ENCODE measurements at regions not wholly inside any gene's neighbourhood (a gene's known extent, or its start where the extent isn't known, plus 50 kb on each side); places are given as distances from the start of the nearest gene placed in this dataset.

DNA sequence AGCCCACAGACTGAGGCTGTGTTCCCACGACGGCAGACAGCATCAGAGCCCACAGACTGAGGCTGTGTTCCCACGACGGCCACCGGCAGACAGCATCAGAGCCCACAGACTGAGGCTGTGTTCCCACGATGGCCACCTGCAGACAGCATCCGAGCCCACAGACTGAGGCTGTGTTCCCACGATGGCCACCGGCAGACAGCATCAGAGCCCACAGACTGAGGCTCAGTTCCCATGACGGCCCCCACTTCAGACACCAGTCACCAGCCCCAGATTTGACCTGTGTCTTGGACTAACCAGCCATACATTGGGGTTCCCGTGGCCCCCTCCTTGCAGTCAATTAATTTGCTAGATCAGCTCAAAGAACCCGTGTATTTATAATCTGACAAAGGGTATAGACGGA, 57.8 kb upstream of the SNTG2 start (continued):
- TF ChIP-seq, protein P1, sequence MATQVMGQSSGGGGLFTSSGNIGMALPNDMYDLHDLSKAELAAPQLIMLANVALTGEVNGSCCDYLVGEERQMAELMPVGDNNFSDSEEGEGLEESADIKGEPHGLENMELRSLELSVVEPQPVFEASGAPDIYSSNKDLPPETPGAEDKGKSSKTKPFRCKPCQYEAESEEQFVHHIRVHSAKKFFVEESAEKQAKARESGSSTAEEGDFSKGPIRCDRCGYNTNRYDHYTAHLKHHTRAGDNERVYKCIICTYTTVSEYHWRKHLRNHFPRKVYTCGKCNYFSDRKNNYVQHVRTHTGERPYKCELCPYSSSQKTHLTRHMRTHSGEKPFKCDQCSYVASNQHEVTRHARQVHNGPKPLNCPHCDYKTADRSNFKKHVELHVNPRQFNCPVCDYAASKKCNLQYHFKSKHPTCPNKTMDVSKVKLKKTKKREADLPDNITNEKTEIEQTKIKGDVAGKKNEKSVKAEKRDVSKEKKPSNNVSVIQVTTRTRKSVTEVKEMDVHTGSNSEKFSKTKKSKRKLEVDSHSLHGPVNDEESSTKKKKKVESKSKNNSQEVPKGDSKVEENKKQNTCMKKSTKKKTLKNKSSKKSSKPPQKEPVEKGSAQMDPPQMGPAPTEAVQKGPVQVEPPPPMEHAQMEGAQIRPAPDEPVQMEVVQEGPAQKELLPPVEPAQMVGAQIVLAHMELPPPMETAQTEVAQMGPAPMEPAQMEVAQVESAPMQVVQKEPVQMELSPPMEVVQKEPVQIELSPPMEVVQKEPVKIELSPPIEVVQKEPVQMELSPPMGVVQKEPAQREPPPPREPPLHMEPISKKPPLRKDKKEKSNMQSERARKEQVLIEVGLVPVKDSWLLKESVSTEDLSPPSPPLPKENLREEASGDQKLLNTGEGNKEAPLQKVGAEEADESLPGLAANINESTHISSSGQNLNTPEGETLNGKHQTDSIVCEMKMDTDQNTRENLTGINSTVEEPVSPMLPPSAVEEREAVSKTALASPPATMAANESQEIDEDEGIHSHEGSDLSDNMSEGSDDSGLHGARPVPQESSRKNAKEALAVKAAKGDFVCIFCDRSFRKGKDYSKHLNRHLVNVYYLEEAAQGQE (tag by site-specific recombination; IDR thresholded peaks at IDR 0.05), result no peak
- no peak for TF ChIP-seq ZNF629 (tag by site-specific recombination; IDR thresholded peaks at IDR 0.05)
- TF ChIP-seq, protein P2, sequence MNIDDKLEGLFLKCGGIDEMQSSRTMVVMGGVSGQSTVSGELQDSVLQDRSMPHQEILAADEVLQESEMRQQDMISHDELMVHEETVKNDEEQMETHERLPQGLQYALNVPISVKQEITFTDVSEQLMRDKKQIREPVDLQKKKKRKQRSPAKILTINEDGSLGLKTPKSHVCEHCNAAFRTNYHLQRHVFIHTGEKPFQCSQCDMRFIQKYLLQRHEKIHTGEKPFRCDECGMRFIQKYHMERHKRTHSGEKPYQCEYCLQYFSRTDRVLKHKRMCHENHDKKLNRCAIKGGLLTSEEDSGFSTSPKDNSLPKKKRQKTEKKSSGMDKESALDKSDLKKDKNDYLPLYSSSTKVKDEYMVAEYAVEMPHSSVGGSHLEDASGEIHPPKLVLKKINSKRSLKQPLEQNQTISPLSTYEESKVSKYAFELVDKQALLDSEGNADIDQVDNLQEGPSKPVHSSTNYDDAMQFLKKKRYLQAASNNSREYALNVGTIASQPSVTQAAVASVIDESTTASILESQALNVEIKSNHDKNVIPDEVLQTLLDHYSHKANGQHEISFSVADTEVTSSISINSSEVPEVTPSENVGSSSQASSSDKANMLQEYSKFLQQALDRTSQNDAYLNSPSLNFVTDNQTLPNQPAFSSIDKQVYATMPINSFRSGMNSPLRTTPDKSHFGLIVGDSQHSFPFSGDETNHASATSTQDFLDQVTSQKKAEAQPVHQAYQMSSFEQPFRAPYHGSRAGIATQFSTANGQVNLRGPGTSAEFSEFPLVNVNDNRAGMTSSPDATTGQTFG (tag by site-specific recombination; IDR thresholded peaks at IDR 0.05; ENCODE audit: borderline replicate concordance), result no peak
- no peak for TF ChIP-seq ZNF623 (tag by site-specific recombination; IDR thresholded peaks at IDR 0.05)
- TF ChIP-seq ZNF311 (tag by site-specific recombination; IDR thresholded peaks at IDR 0.05; ENCODE audit: borderline replicate concordance), result no peak

DNA sequence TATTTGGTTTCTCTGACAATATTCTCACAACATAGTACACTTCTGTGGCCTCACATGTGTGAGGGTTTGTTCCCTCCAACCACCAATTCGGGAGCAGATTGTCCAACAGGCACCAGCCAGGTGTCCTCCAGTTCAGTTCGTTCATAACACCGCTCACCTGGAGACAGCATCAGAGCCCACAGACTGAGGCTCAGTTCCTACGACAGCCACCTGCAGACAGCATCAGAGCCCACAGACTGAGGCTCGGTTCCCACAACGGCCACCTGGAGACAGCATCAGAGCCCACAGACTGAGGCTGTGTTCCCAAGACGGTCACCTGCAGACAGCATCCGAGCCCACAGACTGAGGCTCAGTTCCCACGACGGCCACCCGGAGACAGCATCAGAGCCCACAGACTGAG, 58.2 kb upstream of the SNTG2 start:
- Histone ChIP-seq H3K4me1 (ENCODE audit: control insufficient read depth, insufficient read depth, low read length) (no peaks in the 10 kb centered on the region), H3K9me3 (ENCODE audit: control insufficient read depth, insufficient read depth, low read depth, low read length) (no peaks in the 10 kb centered on the region), H3K27ac (ENCODE audit: extremely low read depth, low read depth, low read length) (no peak overlapping the region), H3K36me3 (ENCODE audit: control insufficient read depth in 2 of 2, insufficient read depth in 1 of 2, low read length in 2 of 2) (no peaks in the 10 kb centered on the region), H3K4me3 (ENCODE audit: low read depth, low read length) (no peak overlapping the region)
- POLR2A ChIA-PET, result no interaction called here
- CTCF ChIA-PET, result no interaction called here
- TF ChIP-seq ZBTB49 (tag by site-specific recombination; IDR thresholded peaks at IDR 0.05; ENCODE audit: low read depth), result no peak
- TF ChIP-seq PBX3 (CRISPR knock-in tag; IDR thresholded peaks at IDR 0.05), result no peak
- TF ChIP-seq ZNF155 (tag by site-specific recombination; IDR thresholded peaks at IDR 0.05), result no peak
- no peak for TF ChIP-seq ZSCAN23 (tag by site-specific recombination; IDR thresholded peaks at IDR 0.05)
- TF ChIP-seq ZIC2 (tag by site-specific recombination; IDR thresholded peaks at IDR 0.05), result peak; percentile 28; the same call in 1 of the 2 replicates
- TF ChIP-seq, protein P3, sequence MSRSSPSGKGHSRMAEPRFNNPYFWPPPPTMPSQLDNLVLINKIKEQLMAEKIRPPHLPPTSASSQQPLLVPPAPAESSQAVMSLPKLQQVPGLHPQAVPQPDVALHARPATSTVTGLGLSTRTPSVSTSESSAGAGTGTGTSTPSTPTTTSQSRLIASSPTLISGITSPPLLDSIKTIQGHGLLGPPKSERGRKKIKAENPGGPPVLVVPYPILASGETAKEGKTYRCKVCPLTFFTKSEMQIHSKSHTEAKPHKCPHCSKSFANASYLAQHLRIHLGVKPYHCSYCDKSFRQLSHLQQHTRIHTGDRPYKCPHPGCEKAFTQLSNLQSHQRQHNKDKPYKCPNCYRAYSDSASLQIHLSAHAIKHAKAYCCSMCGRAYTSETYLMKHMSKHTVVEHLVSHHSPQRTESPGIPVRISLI (tag by site-specific recombination; IDR thresholded peaks at IDR 0.05), result no peak
- TF ChIP-seq KLF7 (tag by site-specific recombination; IDR thresholded peaks at IDR 0.05; ENCODE audit: borderline replicate concordance), result no peak

DNA sequence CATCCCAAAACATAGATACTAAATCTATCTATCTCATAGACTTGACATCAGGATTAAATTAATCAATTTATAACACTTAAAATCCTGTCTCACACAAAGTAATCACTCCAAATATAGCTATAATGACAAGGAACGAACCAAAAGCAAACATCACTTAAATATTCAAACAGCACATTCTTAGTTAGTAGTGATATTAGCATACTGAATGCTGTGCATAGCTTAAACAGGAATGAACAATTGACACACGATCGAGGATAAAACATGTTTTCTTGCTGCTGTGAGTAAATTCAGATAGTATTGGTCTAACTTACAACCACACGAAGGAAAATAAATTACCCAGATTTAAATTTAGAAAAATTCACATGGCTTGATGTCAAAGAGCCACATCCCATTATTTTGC, 58.9 kb upstream of the SNTG2 start:
- ChIA-PET CTCF (interaction anchor here (0.5 kb wide), 1 partner anchor 34 kb away, joined by 3 read pairs; no protein-coding TSS in a partner anchor), POLR2A (no interaction called here)
- no peak overlapping the region for H3K4me3 ChIP-seq (ENCODE audit: low read depth, low read length)
- H3K4me1 ChIP-seq (ENCODE audit: control insufficient read depth, insufficient read depth, low read length), result no peaks in the 10 kb centered on the region
- no peaks in the 10 kb centered on the region for H3K9me3 ChIP-seq (ENCODE audit: control insufficient read depth, insufficient read depth, low read depth, low read length)
- no peak overlapping the region for H3K27ac ChIP-seq (ENCODE audit: extremely low read depth, low read depth, low read length)
- no peaks in the 10 kb centered on the region for H3K36me3 ChIP-seq (ENCODE audit: control insufficient read depth in 2 of 2, insufficient read depth in 1 of 2, low read length in 2 of 2)
- TF ChIP-seq ZIC2 (tag by site-specific recombination; IDR thresholded peaks at IDR 0.05) (no peak), ZNF16 (tag by site-specific recombination; IDR thresholded peaks at IDR 0.05; ENCODE audit: low read depth) (no peak)
- TF ChIP-seq, protein P4, sequence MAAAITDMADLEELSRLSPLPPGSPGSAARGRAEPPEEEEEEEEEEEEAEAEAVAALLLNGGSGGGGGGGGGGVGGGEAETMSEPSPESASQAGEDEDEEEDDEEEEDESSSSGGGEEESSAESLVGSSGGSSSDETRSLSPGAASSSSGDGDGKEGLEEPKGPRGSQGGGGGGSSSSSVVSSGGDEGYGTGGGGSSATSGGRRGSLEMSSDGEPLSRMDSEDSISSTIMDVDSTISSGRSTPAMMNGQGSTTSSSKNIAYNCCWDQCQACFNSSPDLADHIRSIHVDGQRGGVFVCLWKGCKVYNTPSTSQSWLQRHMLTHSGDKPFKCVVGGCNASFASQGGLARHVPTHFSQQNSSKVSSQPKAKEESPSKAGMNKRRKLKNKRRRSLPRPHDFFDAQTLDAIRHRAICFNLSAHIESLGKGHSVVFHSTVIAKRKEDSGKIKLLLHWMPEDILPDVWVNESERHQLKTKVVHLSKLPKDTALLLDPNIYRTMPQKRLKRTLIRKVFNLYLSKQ (tag by site-specific recombination; IDR thresholded peaks at IDR 0.05; ENCODE audit: borderline replicate concordance), result no peak
- TF ChIP-seq, protein P5, sequence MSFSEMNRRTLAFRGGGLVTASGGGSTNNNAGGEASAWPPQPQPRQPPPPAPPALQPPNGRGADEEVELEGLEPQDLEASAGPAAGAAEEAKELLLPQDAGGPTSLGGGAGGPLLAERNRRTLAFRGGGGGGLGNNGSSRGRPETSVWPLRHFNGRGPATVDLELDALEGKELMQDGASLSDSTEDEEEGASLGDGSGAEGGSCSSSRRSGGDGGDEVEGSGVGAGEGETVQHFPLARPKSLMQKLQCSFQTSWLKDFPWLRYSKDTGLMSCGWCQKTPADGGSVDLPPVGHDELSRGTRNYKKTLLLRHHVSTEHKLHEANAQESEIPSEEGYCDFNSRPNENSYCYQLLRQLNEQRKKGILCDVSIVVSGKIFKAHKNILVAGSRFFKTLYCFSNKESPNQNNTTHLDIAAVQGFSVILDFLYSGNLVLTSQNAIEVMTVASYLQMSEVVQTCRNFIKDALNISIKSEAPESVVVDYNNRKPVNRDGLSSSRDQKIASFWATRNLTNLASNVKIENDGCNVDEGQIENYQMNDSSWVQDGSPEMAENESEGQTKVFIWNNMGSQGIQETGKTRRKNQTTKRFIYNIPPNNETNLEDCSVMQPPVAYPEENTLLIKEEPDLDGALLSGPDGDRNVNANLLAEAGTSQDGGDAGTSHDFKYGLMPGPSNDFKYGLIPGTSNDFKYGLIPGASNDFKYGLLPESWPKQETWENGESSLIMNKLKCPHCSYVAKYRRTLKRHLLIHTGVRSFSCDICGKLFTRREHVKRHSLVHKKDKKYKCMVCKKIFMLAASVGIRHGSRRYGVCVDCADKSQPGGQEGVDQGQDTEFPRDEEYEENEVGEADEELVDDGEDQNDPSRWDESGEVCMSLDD (tag by site-specific recombination; IDR thresholded peaks at IDR 0.05), result no peak
